ENCODE measurements at regions not wholly inside any gene's neighbourhood (a gene's known extent, or its start where the extent isn't known, plus 50 kb on each side); places are given as distances from the start of the nearest gene placed in this dataset.

DNA sequence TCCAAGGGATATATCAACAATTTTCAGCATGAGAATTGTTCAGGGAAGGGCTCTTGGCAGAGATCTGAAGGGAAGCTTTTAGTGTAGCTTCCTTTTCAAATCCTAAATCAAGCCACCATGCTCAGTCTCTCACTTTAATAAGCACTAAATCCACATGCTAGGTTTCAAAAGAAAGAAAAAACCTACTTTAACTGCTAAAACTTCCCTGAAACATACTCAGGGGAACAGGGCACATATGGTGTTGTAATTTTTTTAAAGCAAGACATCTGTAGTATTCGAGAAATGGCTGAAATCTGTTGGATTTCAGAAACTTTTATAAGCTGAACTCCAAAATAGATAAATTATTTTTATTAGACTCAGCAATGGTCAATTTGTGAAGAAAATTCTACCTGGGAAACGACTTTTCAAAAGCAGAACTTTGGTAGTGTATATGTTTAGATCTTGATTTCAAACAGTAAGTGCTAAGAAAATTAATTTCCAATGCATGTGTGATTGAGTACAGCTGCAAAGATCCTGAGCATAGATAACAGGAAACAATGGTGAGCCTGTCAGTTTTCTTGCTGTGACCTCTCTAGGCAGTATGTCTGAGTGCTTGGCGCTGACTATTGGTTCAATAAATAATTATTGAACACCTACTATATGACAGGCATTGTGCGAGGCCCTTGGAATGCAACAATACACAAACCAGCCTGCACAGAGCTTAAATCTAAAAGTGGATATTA is 804.5 kb upstream of the SOX9 start:
- intact Hi-C loops (cut with micrococcal nuclease) = no loop called here
- DNase-seq = no peak
- Histone ChIP-seq H3K4me3 (no peak overlapping the region), H3K4me1 (no peaks in the 10 kb centered on the region), H3K27me3 (ENCODE audit: low read depth) (no peaks in the 10 kb centered on the region), H3K36me3 (no peaks in the 10 kb centered on the region), H3K9me3 (replicated peaks) (no peaks in the 10 kb centered on the region), H3K27ac (replicated peaks) (no peak overlapping the region)
- TF ChIP-seq, protein P1, sequence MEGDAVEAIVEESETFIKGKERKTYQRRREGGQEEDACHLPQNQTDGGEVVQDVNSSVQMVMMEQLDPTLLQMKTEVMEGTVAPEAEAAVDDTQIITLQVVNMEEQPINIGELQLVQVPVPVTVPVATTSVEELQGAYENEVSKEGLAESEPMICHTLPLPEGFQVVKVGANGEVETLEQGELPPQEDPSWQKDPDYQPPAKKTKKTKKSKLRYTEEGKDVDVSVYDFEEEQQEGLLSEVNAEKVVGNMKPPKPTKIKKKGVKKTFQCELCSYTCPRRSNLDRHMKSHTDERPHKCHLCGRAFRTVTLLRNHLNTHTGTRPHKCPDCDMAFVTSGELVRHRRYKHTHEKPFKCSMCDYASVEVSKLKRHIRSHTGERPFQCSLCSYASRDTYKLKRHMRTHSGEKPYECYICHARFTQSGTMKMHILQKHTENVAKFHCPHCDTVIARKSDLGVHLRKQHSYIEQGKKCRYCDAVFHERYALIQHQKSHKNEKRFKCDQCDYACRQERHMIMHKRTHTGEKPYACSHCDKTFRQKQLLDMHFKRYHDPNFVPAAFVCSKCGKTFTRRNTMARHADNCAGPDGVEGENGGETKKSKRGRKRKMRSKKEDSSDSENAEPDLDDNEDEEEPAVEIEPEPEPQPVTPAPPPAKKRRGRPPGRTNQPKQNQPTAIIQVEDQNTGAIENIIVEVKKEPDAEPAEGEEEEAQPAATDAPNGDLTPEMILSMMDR (IDR thresholded peaks at IDR 0.05; ENCODE audit: borderline replicate concordance) = no peak

DNA sequence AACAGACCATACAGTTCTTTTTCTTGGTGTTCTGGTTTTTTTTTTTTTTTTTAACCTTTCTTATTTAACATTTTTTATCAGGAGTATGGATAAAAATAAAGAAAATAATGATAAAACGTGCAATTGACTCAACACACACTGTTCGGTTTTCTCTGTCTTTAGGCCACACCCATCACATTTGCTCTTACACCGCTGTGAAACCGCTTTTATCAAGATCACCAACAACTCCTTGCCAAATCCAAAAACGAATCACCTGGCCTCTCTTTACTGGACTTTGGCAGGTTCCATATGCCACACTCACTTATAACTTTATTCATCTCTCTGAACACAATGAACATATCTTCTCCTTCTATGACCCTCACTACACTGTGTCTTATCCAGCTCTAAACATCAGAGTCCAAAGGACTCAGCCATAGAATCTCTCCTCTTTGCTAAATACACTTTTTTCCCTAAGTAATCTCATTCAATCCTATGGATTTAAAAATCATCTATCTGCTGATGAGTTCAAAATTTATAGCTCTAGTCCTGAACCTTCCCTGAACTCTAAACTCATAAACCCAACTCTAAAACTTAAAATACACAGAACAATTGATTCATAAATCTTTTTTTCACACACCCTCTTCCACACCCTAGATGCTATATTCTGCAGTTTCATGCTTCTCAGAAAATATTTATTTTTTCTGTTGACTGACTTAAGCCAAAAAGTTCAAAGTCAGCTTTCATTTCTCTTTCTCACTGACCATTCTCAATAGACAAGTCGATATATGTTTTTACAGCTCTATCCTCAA is 800.6 kb upstream of the SOX9 start:
- intact Hi-C loops (cut with micrococcal nuclease) = no loop called here
- no peaks in the 10 kb centered on the region for H3K36me3 ChIP-seq
- no peaks in the 10 kb centered on the region for H3K4me1 ChIP-seq
- no peak overlapping the region for H3K4me3 ChIP-seq
- peaks cover 5% of the 10 kb centered on the region for H3K27me3 ChIP-seq (ENCODE audit: low read depth)
- H3K27ac ChIP-seq (replicated peaks) = no peak overlapping the region
- TF ChIP-seq, protein P1 (IDR thresholded peaks at IDR 0.05; ENCODE audit: borderline replicate concordance) = no peak
- no peaks in the 10 kb centered on the region for H3K9me3 ChIP-seq (replicated peaks)
- DNase-seq = no peak

DNA sequence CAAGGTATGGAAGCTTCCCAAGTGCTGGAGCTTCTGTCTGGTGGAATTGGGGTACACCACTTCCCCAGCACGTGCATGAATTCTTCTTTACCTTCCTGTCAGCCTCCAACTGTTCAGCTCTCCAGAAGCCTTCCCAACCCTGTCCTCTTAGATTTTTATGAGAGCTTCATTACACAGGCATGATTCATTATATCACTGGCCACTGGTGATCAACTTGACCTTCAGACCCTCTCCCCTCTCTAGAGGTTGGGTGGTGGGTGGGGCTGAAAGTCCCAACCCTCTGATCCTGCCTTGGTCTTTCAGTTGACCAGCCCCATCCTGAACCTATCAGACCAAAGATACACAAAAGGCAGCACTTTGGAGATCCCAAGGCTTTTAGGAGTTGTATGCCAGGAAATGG is 795.7 kb upstream of the SOX9 start:
- H3K9me3 ChIP-seq (replicated peaks) = no peaks in the 10 kb centered on the region
- H3K36me3 ChIP-seq = no peaks in the 10 kb centered on the region
- TF ChIP-seq, protein P1 (IDR thresholded peaks at IDR 0.05; ENCODE audit: borderline replicate concordance) = no peak
- no peaks in the 10 kb centered on the region for H3K4me1 ChIP-seq
- no peak overlapping the region for H3K4me3 ChIP-seq
- no peak overlapping the region for H3K27ac ChIP-seq (replicated peaks)
- intact Hi-C loops (cut with micrococcal nuclease) = no loop called here
- H3K27me3 ChIP-seq (ENCODE audit: low read depth) = peaks cover 11% of the 10 kb centered on the region
- no peak for DNase-seq

DNA sequence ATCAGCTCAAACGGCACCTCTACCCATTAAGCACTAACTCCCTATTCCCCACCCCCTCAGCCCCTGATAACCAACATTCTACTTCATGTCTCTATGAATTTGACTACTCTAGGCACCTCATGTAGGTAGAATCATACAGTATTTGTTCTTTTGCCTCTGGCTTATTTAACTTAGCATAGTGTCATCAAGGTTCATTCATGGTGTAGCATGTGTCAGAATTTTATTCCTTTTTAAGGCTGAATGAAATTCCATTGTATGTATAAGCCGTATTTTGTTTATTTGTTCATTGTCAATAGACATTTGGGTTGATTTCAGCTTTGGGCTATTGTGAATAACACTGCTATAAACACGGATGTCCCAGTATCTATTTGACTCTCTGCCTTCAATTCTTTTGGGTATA is 794.9 kb upstream of the SOX9 start:
- no peak for DNase-seq
- H3K36me3 ChIP-seq = no peaks in the 10 kb centered on the region
- TF ChIP-seq, protein P1 (IDR thresholded peaks at IDR 0.05; ENCODE audit: borderline replicate concordance) = no peak
- peaks cover 11% of the 10 kb centered on the region for H3K27me3 ChIP-seq (ENCODE audit: low read depth)
- H3K27ac ChIP-seq (replicated peaks) = no peak overlapping the region
- H3K4me1 ChIP-seq = no peaks in the 10 kb centered on the region
- H3K9me3 ChIP-seq (replicated peaks) = no peaks in the 10 kb centered on the region
- no peak overlapping the region for H3K4me3 ChIP-seq
- intact Hi-C loops (cut with micrococcal nuclease) = no loop called here

DNA sequence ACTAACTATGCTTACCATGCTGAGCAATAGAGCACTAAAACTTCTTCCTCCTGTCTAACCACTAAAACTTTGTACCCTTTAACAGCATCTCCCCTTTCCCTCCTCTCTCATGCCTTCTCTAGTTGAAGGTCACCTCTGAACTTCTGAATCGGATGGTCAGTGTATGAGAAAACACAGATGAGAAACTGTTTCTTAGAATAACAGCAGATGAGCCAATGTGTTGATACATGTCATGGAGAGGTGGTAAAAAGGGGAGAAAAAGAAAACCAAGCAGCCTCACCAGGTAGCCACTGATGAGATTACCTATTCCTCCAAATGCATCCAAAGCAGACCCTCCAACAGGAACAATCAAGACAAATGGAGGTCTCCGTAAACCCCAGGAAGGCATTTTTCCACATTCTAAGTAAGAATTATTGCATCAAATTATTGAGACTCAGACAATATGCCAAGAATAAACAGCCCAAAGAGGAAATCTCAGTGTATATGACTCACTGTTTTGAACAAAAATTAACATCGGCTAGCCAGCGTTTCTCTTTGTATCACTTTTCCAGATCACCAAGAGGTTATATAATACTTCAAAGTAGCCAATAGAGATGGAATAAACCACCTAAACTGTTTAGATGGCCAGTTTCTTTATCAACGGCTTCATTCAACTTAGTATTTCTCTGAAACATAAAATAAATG is 793.3 kb upstream of the SOX9 start:
- H3K4me3 ChIP-seq = no peak overlapping the region
- no peak overlapping the region for H3K27ac ChIP-seq (replicated peaks)
- no peaks in the 10 kb centered on the region for H3K9me3 ChIP-seq (replicated peaks)
- peaks cover 11% of the 10 kb centered on the region for H3K27me3 ChIP-seq (ENCODE audit: low read depth)
- TF ChIP-seq, protein P1 (IDR thresholded peaks at IDR 0.05; ENCODE audit: borderline replicate concordance) = no peak
- H3K36me3 ChIP-seq = no peaks in the 10 kb centered on the region
- intact Hi-C loops (cut with micrococcal nuclease) = no loop called here
- DNase-seq = no peak
- no peaks in the 10 kb centered on the region for H3K4me1 ChIP-seq
